Adrenal gland (tissue), 9 donors: ENCODE measurements at regions not wholly inside any gene's neighbourhood (a gene's known extent, or its start where the extent isn't known, plus 50 kb on each side); places are given as distances from the start of the nearest gene placed in this dataset.

Source experiments
- DNase-seq, 7 donors: peaks; one replicate each; pipeline ENCODE4 v3.0.0-alpha.2; 2019 to 2020
- H3K27ac ChIP-seq, 5 donors: fragments of 200-600 bp; sonication (generic) in 4 of 5; 1 replicate in 3 of 5; 2 replicates in 2 of 5; pipeline versions ENCODE4 v1.5.1 to v1.8.0; 2016 to 2020; ENCODE audit warnings: mild to moderate bottlenecking in 1 of 5
- H3K27me3 ChIP-seq: fragments of 200-600 bp; 2 replicates; pipeline ENCODE4 v1.8.0; 2021
- H3K36me3 ChIP-seq, 2 donors: fragments of 200-600 bp; replicated peaks in 1 of 2; 1 replicate in 1 of 2; 2 replicates in 1 of 2; pipeline versions ENCODE4 v1.5.1 to v1.8.0; 2018 to 2022
- H3K4me1 ChIP-seq, 2 donors: fragments of 200-600 bp; replicated peaks in 1 of 2; 1 replicate in 1 of 2; 2 replicates in 1 of 2; pipeline versions ENCODE4 v1.5.1 to v1.8.0; 2018 to 2021
- H3K4me3 ChIP-seq, 4 donors: fragments of 200-600 bp; sonication (generic) in 3 of 4; one replicate each; pipeline ENCODE4 v1.5.1; 2016 to 2018
- H3K9me3 ChIP-seq, 3 donors: fragments of 200-600 bp; sonication (generic) in 1 of 3; replicated peaks in 1 of 3; 1 replicate in 2 of 3; 2 replicates in 1 of 3; pipeline versions ENCODE4 v1.5.1 to v1.8.0; 2016 to 2021
- POLR2A ChIP-seq, 2 donors: fragments of 450-650 bp; IDR thresholded peaks; one replicate each; pipeline ENCODE4 v1.6.1; 2017; ENCODE audit warnings: antibody characterized with exemption in 2 of 2, mild to moderate bottlenecking in 2 of 2, moderate library complexity in 1 of 2
- WGBS, 4 donors: extraction: QIAGEN DNeasy Blood & Tissue Kit in 2 of 4; methylation state at CpG; one replicate each; pipeline versions ENCODE4 v1.1.5 to v1.1.7; 2013 to 2017; 5-methylcytosine and 5-hydroxymethylcytosine counted together
- intact Hi-C, 2 donors: fragments of 100-400 bp; cut with DNase I; formaldehyde crosslinking; loops; one replicate each; pipeline versions ENCODE4 v1.14.1 to v1.15.0; 2022 to 2023
- TF ChIP-seq, protein P1 (sequence below), 6 experiments: fragments of 450-650 bp in 4 of 6; fragments of 200-600 bp in 2 of 6; sonication (generic) in 1 of 6; IDR thresholded peaks; 1 replicate in 5 of 6; 2 replicates in 1 of 6; pipeline versions ENCODE4 v1.5.1 to v1.8.0; 2016 to 2021; ENCODE audit warnings: antibody characterized with exemption in 6 of 6, mild to moderate bottlenecking in 2 of 6, moderate library complexity in 1 of 6
- donor health status: healthy with polysubstance abuse.
- donor health status: Bipolar disorder and iron deficiency.
- donor health status: DM: yes; HTN: yes; CAD: no.
- donor health status: DM: no; HTN: no; CAD: no.
- donor health status: DM: no; HTN: no; CAD: no.

- no peak overlapping the region for H3K4me3 ChIP-seq
- intact Hi-C loops = no loop called here
- no peaks in the 10 kb centered on the region for H3K27me3 ChIP-seq
- 74 to 90% (median 87%) methylated on average over 3 of the region's 3 CpGs for WGBS, 4 donors
- H3K9me3 ChIP-seq = no peaks in the 10 kb centered on the region
- H3K27ac ChIP-seq = no peak overlapping the region
- no peak for DNase-seq
- H3K36me3 ChIP-seq = no peaks in the 10 kb centered on the region
- H3K4me1 ChIP-seq = no peaks in the 10 kb centered on the region
- TF ChIP-seq, protein P1, sequence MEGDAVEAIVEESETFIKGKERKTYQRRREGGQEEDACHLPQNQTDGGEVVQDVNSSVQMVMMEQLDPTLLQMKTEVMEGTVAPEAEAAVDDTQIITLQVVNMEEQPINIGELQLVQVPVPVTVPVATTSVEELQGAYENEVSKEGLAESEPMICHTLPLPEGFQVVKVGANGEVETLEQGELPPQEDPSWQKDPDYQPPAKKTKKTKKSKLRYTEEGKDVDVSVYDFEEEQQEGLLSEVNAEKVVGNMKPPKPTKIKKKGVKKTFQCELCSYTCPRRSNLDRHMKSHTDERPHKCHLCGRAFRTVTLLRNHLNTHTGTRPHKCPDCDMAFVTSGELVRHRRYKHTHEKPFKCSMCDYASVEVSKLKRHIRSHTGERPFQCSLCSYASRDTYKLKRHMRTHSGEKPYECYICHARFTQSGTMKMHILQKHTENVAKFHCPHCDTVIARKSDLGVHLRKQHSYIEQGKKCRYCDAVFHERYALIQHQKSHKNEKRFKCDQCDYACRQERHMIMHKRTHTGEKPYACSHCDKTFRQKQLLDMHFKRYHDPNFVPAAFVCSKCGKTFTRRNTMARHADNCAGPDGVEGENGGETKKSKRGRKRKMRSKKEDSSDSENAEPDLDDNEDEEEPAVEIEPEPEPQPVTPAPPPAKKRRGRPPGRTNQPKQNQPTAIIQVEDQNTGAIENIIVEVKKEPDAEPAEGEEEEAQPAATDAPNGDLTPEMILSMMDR (IDR thresholded peaks at IDR 0.05) = no peak
- no peak for TF ChIP-seq POLR2A (IDR thresholded peaks at IDR 0.05)
Measured at GRCh38 chr21:38970765-38971164, 165.0 kb downstream of the ETS2 start.

DNA sequence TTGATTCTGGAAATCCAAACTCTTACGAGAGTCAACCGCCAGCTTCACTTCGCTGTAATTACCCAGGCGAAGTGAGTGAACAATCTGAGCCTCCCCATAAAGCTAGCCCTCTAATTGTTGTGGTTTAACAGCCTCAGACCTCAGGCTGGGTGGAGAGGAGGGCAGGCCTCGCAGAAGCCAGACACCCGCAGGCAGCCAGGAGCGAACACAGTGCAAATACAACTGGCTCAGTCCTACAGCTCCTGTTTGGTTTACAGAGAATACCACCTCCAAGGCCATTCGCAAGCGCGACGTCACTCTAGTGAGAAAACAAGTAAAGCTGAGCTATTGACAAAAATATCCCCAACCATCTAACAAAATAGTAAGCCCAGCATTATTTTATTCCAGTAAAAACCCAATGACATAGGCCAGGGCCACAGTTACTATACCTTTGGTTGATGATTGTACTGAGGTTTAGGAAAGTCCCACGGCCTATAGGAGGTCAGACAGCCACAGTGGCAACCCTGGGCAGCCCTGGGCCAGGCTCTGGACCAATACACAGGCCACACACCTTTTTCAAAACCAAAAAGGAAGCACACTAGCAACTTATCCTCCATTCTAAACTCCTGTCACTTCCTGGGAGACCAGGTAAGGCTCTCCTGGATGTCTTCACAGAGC is 163.3 kb downstream of the ETS2 start:
- Histone ChIP-seq H3K27me3 (no peaks in the 10 kb centered on the region), H3K27ac (no peak overlapping the region), H3K4me1 (no peaks in the 10 kb centered on the region), H3K9me3 (no peaks in the 10 kb centered on the region), H3K4me3 (no peak overlapping the region), H3K36me3 (no peaks in the 10 kb centered on the region)
- 67 to 77% (median 72%) methylated on average over 6 to 12 of the region's 12 CpGs for WGBS, 4 donors
- DNase-seq = no peak
- intact Hi-C loops = no loop called here
- TF ChIP-seq, protein P1 (IDR thresholded peaks at IDR 0.05) = no peak
- TF ChIP-seq POLR2A (IDR thresholded peaks at IDR 0.05) = no peak

DNA sequence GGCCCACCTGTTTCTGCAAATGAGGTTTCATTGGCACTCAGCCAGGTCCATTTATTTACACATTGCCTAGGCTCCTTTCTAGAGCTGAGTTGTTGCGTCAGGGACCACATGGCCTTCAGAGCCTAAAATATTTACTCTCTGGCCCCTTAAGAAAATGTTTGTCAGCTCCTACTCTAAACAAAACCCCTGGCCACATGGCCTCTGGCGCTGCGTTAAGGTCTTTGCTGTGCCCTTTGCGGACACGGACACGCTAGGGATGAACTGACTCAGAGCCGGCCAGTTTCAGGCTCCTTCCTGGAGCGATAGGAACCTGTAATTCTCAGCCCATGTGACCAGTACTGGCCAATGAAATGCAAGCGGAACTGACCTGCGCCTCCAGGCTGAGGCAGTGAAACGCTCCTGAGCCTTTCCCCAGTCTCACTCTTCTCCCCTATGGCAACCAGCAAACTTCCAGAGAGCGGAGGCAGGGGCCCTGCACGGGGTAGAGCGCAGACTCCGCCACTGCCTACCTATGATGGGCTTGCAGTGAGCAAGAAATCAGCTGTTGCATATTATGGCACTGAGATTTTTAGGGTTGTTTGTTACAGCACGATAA is 160.3 kb downstream of the ETS2 start:
- Histone ChIP-seq H3K27ac (no peak overlapping the region), H3K27me3 (no peaks in the 10 kb centered on the region), H3K4me1 (no peaks in the 10 kb centered on the region), H3K4me3 (no peak overlapping the region), H3K36me3 (no peaks in the 10 kb centered on the region), H3K9me3 (no peaks in the 10 kb centered on the region)
- 63 to 76% (median 68%) methylated on average over 12 to 16 of the region's 16 CpGs for WGBS, 4 donors
- TF ChIP-seq, protein P1 (IDR thresholded peaks at IDR 0.05) = no peak
- no peak for TF ChIP-seq POLR2A (IDR thresholded peaks at IDR 0.05)
- peak in 4 of 7 donors; percentile 24 to 73 (median 32) for DNase-seq
- intact Hi-C loops = no loop called here

GRCh38 chr21:38965241-38965640 is 159.5 kb downstream of the ETS2 start:
- no peaks in the 10 kb centered on the region for H3K36me3 ChIP-seq
- no peak for DNase-seq
- TF ChIP-seq, protein P1 (IDR thresholded peaks at IDR 0.05) = no peak
- no peak for TF ChIP-seq POLR2A (IDR thresholded peaks at IDR 0.05)
- H3K27me3 ChIP-seq = no peaks in the 10 kb centered on the region
- WGBS, 4 donors = 56 to 66% (median 59%) methylated on average over 8 of the region's 8 CpGs
- intact Hi-C loops = no loop called here
- H3K4me3 ChIP-seq = no peak overlapping the region
- H3K4me1 ChIP-seq = no peaks in the 10 kb centered on the region
- H3K9me3 ChIP-seq = no peaks in the 10 kb centered on the region
- no peak overlapping the region for H3K27ac ChIP-seq
